A549 (cell line): ENCODE measurements at regions not wholly inside any gene's neighbourhood (a gene's known extent, or its start where the extent isn't known, plus 50 kb on each side); places are given as distances from the start of the nearest gene placed in this dataset.

ENCODE experiments used
- ATAC-seq, 2 experiments: fragments of 200-7000 bp in 1 of 2; fragments of >200 bp in 1 of 2; cut with Nextera tagmentation in 1 of 2; cut with Tn5 transposase in 1 of 2; 3 replicates each; pipeline versions ENCODE4 v1.8.0 to v1.9.1; 2018 to 2020; ENCODE audit warnings: mild to moderate bottlenecking in 1 of 2, moderate library complexity in 1 of 2
- CTCF ChIA-PET: fragments of 300-600 bp; sonication (Branson Sonifier 250); formaldehyde crosslinking; extraction: SDS; loops from one replicate; lab custom pipeline; 2021; ENCODE audit warnings: antibody characterized with exemption, inconsistent platforms; lab: Yijun Ruan, JAX
- POLR2A ChIA-PET: fragments of 350-600 bp; formaldehyde crosslinking; extraction: SDS; loops from one replicate; lab custom pipeline; 2021; ENCODE audit warnings: antibody characterized with exemption, inconsistent platforms; lab: Yijun Ruan, JAX
- DNase-seq, 2 experiments: peaks; one replicate each; pipeline versions ENCODE4 v3.0.0 to v3.0.0-alpha.2; 2011 to 2016; ENCODE audit warnings: low read depth in 1 of 2, low spot score in 1 of 2
- FAIRE-seq: peaks from 2 replicates; lab custom pipeline; 2011; peaks lifted over from hg19 to GRCh38; lab: Jason Lieb, UNC
- H3K27ac ChIP-seq, 2 experiments: fragments of >200 bp; sonication (Bioruptor Twin); formaldehyde crosslinking; 3 replicates each; pipeline ENCODE4 v1.5.1; 2016 to 2017
- H3K4me1 ChIP-seq: fragments of >200 bp; sonication (Bioruptor Twin); formaldehyde crosslinking; 3 replicates; pipeline ENCODE4 v1.6.1; 2016
- H3K4me2 ChIP-seq: fragments of >200 bp; sonication (Bioruptor Twin); formaldehyde crosslinking; 3 replicates; pipeline ENCODE4 v1.6.1; 2016
- H3K4me3 ChIP-seq: fragments of >200 bp; sonication (Bioruptor Twin); formaldehyde crosslinking; 3 replicates; pipeline ENCODE4 v1.5.1; 2016
- H3K9me3 ChIP-seq: fragments of >200 bp; sonication (Bioruptor Twin); formaldehyde crosslinking; 3 replicates; pipeline ENCODE4 v1.6.1; 2016
- ATOH8 ChIP-seq: fragments of 250-450 bp; sonication (Bioruptor Pico); IDR thresholded peaks from 2 replicates; pipeline ENCODE4 v1.5.0; 2020; ENCODE audit warnings: low read depth, mild to moderate bottlenecking, moderate library complexity
- BHLHE40 ChIP-seq: IDR thresholded peaks from 2 replicates; pipeline ENCODE4 v1.6.1; 2012; ENCODE audit warnings: low read depth, low read length, inconsistent platforms
- CBX2 ChIP-seq: fragments of 200-600 bp; sonication (generic); IDR thresholded peaks from 2 replicates; pipeline ENCODE4 v1.6.1; 2016; ENCODE audit warnings: low read depth, mild to moderate bottlenecking, borderline replicate concordance
- CEBPB ChIP-seq, 2 experiments: fragments of >200 bp in 1 of 2; sonication (Bioruptor Twin) in 1 of 2; formaldehyde crosslinking in 1 of 2; IDR thresholded peaks; 2 replicates each; pipeline ENCODE4 v1.6.1; 2012 to 2016
- E2F6 ChIP-seq: IDR thresholded peaks from 2 replicates; pipeline ENCODE4 v1.6.1; 2012; ENCODE audit warnings: low read depth, borderline replicate concordance
- ELK1 ChIP-seq: fragments of 150-350 bp; IDR thresholded peaks from 2 replicates; pipeline ENCODE4 v1.6.1; 2014; ENCODE audit warnings: low read depth, mild to moderate bottlenecking, low read length
- ESRRA ChIP-seq: fragments of 150-350 bp; IDR thresholded peaks from 2 replicates; pipeline ENCODE4 v1.6.1; 2014; ENCODE audit warnings: mild to moderate bottlenecking, low read length, borderline replicate concordance
- FOSL2 ChIP-seq, 2 experiments: fragments of 450-650 bp in 1 of 2; fragments of >200 bp in 1 of 2; sonication (Bioruptor Twin) in 1 of 2; formaldehyde crosslinking; IDR thresholded peaks; 2 replicates each; pipeline versions ENCODE4 v1.5.0 to v1.6.1; 2016 to 2020; ENCODE audit warnings: mild to moderate bottlenecking in 1 of 2, moderate library complexity in 1 of 2
- FOXS1 ChIP-seq: fragments of 250-450 bp; sonication (Bioruptor Pico); IDR thresholded peaks from 2 replicates; pipeline ENCODE4 v1.5.0; 2020; ENCODE audit warnings: mild to moderate bottlenecking, moderate library complexity
- HDAC2 ChIP-seq: fragments of 200-600 bp; sonication (generic); IDR thresholded peaks from 2 replicates; pipeline ENCODE4 v1.6.1; 2016
- HOXB13 ChIP-seq: fragments of 250-450 bp; sonication (Bioruptor Pico); IDR thresholded peaks from 2 replicates; pipeline ENCODE4 v1.5.0; 2020; ENCODE audit warnings: low read depth, mild to moderate bottlenecking, moderate library complexity
- JUN ChIP-seq, 2 experiments: fragments of >200 bp; sonication (Bioruptor Twin); formaldehyde crosslinking; IDR thresholded peaks; 2 replicates in 1 of 2; 3 replicates in 1 of 2; pipeline ENCODE4 v1.6.1; 2016 to 2017
- JUNB ChIP-seq: fragments of >200 bp; sonication (Bioruptor Twin); formaldehyde crosslinking; IDR thresholded peaks from 2 replicates; pipeline ENCODE4 v1.6.1; 2016
- MAFK ChIP-seq: fragments of 450-650 bp; IDR thresholded peaks from 2 replicates; pipeline ENCODE4 v1.6.1; 2014; ENCODE audit not compliant: partially characterized antibody
- MAX ChIP-seq: IDR thresholded peaks from 2 replicates; pipeline ENCODE4 v1.6.1; 2012
- MAZ ChIP-seq: fragments of 150-350 bp; IDR thresholded peaks from 2 replicates; pipeline ENCODE4 v1.6.1; 2014; ENCODE audit warnings: antibody characterized with exemption, low read depth, low read length, borderline replicate concordance
- NPAS2 ChIP-seq: fragments of 250-450 bp; sonication (Bioruptor Pico); IDR thresholded peaks from 2 replicates; pipeline ENCODE4 v1.8.0; 2022; ENCODE audit warnings: mild to moderate bottlenecking, moderate library complexity, borderline replicate concordance
- PBX3 ChIP-seq: IDR thresholded peaks from 2 replicates; pipeline ENCODE4 v1.6.1; 2012
- POLR2A ChIP-seq: IDR thresholded peaks from 2 replicates; pipeline ENCODE4 v1.6.1; 2012; ENCODE audit warnings: mild to moderate bottlenecking, low read length
- RAD21 ChIP-seq, 2 experiments: fragments of >200 bp in 1 of 2; sonication (Bioruptor Twin) in 1 of 2; formaldehyde crosslinking in 1 of 2; IDR thresholded peaks in 1 of 2; conservative IDR thresholded peaks in 1 of 2; 2 replicates in 1 of 2; 3 replicates in 1 of 2; pipeline ENCODE4 v1.6.1; 2012 to 2018; ENCODE audit warnings: inconsistent platforms in 1 of 2
- SREBF2 ChIP-seq: fragments of 450-650 bp; IDR thresholded peaks from 2 replicates; pipeline ENCODE4 v1.6.1; 2014; ENCODE audit warnings: mild to moderate bottlenecking, moderate library complexity
- TFCP2L1 ChIP-seq: fragments of 250-450 bp; sonication (Bioruptor Pico); IDR thresholded peaks from 2 replicates; pipeline ENCODE4 v1.5.0; 2021; ENCODE audit warnings: mild to moderate bottlenecking
- ZC3H11A ChIP-seq: fragments of 450-650 bp; IDR thresholded peaks from 2 replicates; pipeline ENCODE4 v1.6.1; 2014; ENCODE audit warnings: antibody characterized with exemption, mild to moderate bottlenecking
- ZFP36 ChIP-seq: fragments of 450-650 bp; IDR thresholded peaks from 2 replicates; pipeline ENCODE4 v1.6.1; 2014; ENCODE audit warnings: borderline replicate concordance; ENCODE audit not compliant: partially characterized antibody
- WGBS: methylation state at CpG from one replicate; pipeline ENCODE4 v1.1.6; 2017; ENCODE audit errors: missing lambda C conversion rate; 5-methylcytosine and 5-hydroxymethylcytosine counted together

GRCh38 chr13:104065328-104065727 is 999.1 kb upstream of the SLC10A2 start:
- H3K4me1 ChIP-seq = no peaks in the 10 kb centered on the region
- H3K4me3 ChIP-seq = no peak overlapping the region
- no peaks in the 10 kb centered on the region for H3K9me3 ChIP-seq
- ChIA-PET POLR2A (no interaction called here), CTCF (no interaction called here)
- WGBS = 0% methylated on average over 2 of the region's 2 CpGs
- FAIRE-seq (no peak), ATAC-seq (no peak), DNase-seq (no peak)
- no peak overlapping the region for H3K27ac ChIP-seq
- no peak overlapping the region for H3K4me2 ChIP-seq
- TF ChIP-seq ELK1 (no peak), BHLHE40 (no peak), JUNB (no peak), SREBF2 (no peak), ESRRA (no peak), E2F6 (no peak), ZC3H11A (no peak), PBX3 (no peak)
- TF ChIP-seq, all 56 proteins: peak for 0

- CTCF ChIA-PET = no interaction called here
These were observed 991.6 kb upstream of the SLC10A2 start for GRCh38 chr13:104057861-104058260.

GRCh38 chr13:104045907-104046306 is 979.7 kb upstream of the SLC10A2 start:
- WGBS = 0% methylated on average over 1 of the region's 1 CpG
- no peak overlapping the region for H3K4me3 ChIP-seq
- H3K4me2 ChIP-seq = no peak overlapping the region
- no peaks in the 10 kb centered on the region for H3K9me3 ChIP-seq
- DNase-seq = no peak
- H3K27ac ChIP-seq = no peak overlapping the region
- CTCF ChIA-PET = no interaction called here
- POLR2A ChIA-PET = no interaction called here
- H3K4me1 ChIP-seq = no peaks in the 10 kb centered on the region
- no peak for FAIRE-seq
- ATAC-seq = no peak
- TF ChIP-seq CBX2 (no peak), RAD21 (conservative IDR thresholded peaks at IDR 0.05 in 1 of 2, IDR thresholded peaks at IDR 0.05 in 1 of 2) (no peak), MAFK (no peak), CEBPB (IDR thresholded peaks at IDR 0.05) (no peak), MAZ (no peak), MAX (no peak), E2F6 (no peak), ATOH8 (CRISPR knock-in tag) (no peak)

More at GRCh38 chr13:104057861-104058260, 991.6 kb upstream of the SLC10A2 start:
- Histone ChIP-seq H3K27ac (no peak overlapping the region), H3K4me3 (no peak overlapping the region), H3K4me2 (no peak overlapping the region), H3K4me1 (no peaks in the 10 kb centered on the region), H3K9me3 (no peaks in the 10 kb centered on the region)
- TF ChIP-seq HDAC2 (no peak), FOXS1 (no peak), HOXB13 (CRISPR knock-in tag) (no peak), TFCP2L1 (CRISPR knock-in tag) (no peak), ZFP36 (no peak), NPAS2 (CRISPR knock-in tag) (no peak), FOSL2 (IDR thresholded peaks at IDR 0.05) (no peak), FOSL2 (CRISPR knock-in tag; IDR thresholded peaks at IDR 0.05) (no peak), POLR2A (no peak), JUN (IDR thresholded peaks at IDR 0.05) (no peak)
- FAIRE-seq (no peak), ATAC-seq (no peak), DNase-seq (no peak)
- POLR2A ChIA-PET = no interaction called here
- 20% methylated on average over 4 of the region's 4 CpGs for WGBS
